ENCODE measurements at regions not wholly inside any gene's neighbourhood (a gene's known extent, or its start where the extent isn't known, plus 50 kb on each side); places are given as distances from the start of the nearest gene placed in this dataset.
"Not testable (repeated sequence)": the region's sequence is repeated elsewhere in the genome, so short reads cannot be mapped to it uniquely, and the experiment has no call there.

- WGBS (ENCODE audit: insufficient coverage): no CpG with 5 or more reads among the region's 2 CpGs
These were observed 725.7 kb upstream of the ADGRB3 start for GRCh38 chr6:67909354-67909753.

GRCh38 chr6:67908379-67908778 is 726.7 kb upstream of the ADGRB3 start:
- Histone ChIP-seq H3K27ac (ENCODE audit: insufficient read depth in 1 of 2, low read depth in 1 of 2, low read length in 2 of 2, poor library complexity in 1 of 2, severe bottlenecking in 2 of 2) (no peak overlapping the region), H3K4me1 (ENCODE audit: control extremely low read depth in 1 of 4, control insufficient read depth in 4 of 4, insufficient read depth in 4 of 4, low read length in 3 of 4) (peaks cover 0 to 3% (median 0%) of the 10 kb centered on the region in 4 experiments), H3K36me3 (ENCODE audit: control insufficient read depth in 4 of 4, insufficient read depth in 4 of 4, low read length in 3 of 4) (no peaks in the 10 kb centered on the region), H3K9me3 (ENCODE audit: control extremely low read depth in 1 of 5, control insufficient read depth in 4 of 5, insufficient read depth in 2 of 5, low read depth in 1 of 5, low read length in 4 of 5) (peaks cover 0 to 4% (median 0%) of the 10 kb centered on the region in 5 experiments), H3K27me3 (replicated peaks in 2 of 5; ENCODE audit: control insufficient read depth in 4 of 5, insufficient read depth in 5 of 5, low read length in 4 of 5) (no peaks in the 10 kb centered on the region), H3K4me3 (ENCODE audit: control insufficient read depth in 1 of 7, extremely low read depth in 1 of 7, insufficient read depth in 4 of 7, low read depth in 2 of 7, low read length in 6 of 7) (no peak overlapping the region)
- no CpG with 5 or more reads among the region's 2 CpGs for WGBS (ENCODE audit: insufficient coverage)
- CTCF ChIA-PET: no interaction called here
- DNase-seq: no peak
- POLR2A ChIA-PET: no interaction called here

More at GRCh38 chr6:67909354-67909753, 725.7 kb upstream of the ADGRB3 start:
- ChIA-PET POLR2A (no interaction called here), CTCF (no interaction called here)
- no peak overlapping the region for H3K27ac ChIP-seq (ENCODE audit: insufficient read depth in 1 of 2, low read depth in 1 of 2, low read length in 2 of 2, poor library complexity in 1 of 2, severe bottlenecking in 2 of 2)
- H3K9me3 ChIP-seq (ENCODE audit: control extremely low read depth in 1 of 5, control insufficient read depth in 4 of 5, insufficient read depth in 2 of 5, low read depth in 1 of 5, low read length in 4 of 5): no peaks in the 10 kb centered on the region
- no peak for DNase-seq
- H3K4me1 ChIP-seq (ENCODE audit: control extremely low read depth in 1 of 4, control insufficient read depth in 4 of 4, insufficient read depth in 4 of 4, low read length in 3 of 4): peaks cover 0 to 3% (median 0%) of the 10 kb centered on the region in 4 experiments
- H3K4me3 ChIP-seq (ENCODE audit: control insufficient read depth in 1 of 7, extremely low read depth in 1 of 7, insufficient read depth in 4 of 7, low read depth in 2 of 7, low read length in 6 of 7): no peak overlapping the region
- no peaks in the 10 kb centered on the region for H3K27me3 ChIP-seq (replicated peaks in 2 of 5; ENCODE audit: control insufficient read depth in 4 of 5, insufficient read depth in 5 of 5, low read length in 4 of 5)
- H3K36me3 ChIP-seq (ENCODE audit: control insufficient read depth in 4 of 4, insufficient read depth in 4 of 4, low read length in 3 of 4): no peaks in the 10 kb centered on the region

GRCh38 chr6:67904735-67905134 is 730.3 kb upstream of the ADGRB3 start:
- POLR2A ChIA-PET; DNase-seq; H3K9me3 ChIP-seq (ENCODE audit: control extremely low read depth in 1 of 5, control insufficient read depth in 4 of 5, insufficient read depth in 2 of 5, low read depth in 1 of 5, low read length in 4 of 5); H3K27me3 ChIP-seq (replicated peaks in 2 of 5; ENCODE audit: control insufficient read depth in 4 of 5, insufficient read depth in 5 of 5, low read length in 4 of 5); H3K4me3 ChIP-seq (ENCODE audit: control insufficient read depth in 1 of 7, extremely low read depth in 1 of 7, insufficient read depth in 4 of 7, low read depth in 2 of 7, low read length in 6 of 7); H3K27ac ChIP-seq (ENCODE audit: insufficient read depth in 1 of 2, low read depth in 1 of 2, low read length in 2 of 2, poor library complexity in 1 of 2, severe bottlenecking in 2 of 2); H3K4me1 ChIP-seq (ENCODE audit: control extremely low read depth in 1 of 4, control insufficient read depth in 4 of 4, insufficient read depth in 4 of 4, low read length in 3 of 4); H3K36me3 ChIP-seq (ENCODE audit: control insufficient read depth in 4 of 4, insufficient read depth in 4 of 4, low read length in 3 of 4); CTCF ChIA-PET: not testable (repeated sequence)

GRCh38 chr6:67898875-67899274 is 736.2 kb upstream of the ADGRB3 start:
- ChIA-PET CTCF (no interaction called here), POLR2A (no interaction called here)
- peaks cover 0 to 5% (median 0%) of the 10 kb centered on the region in 4 experiments for H3K4me1 ChIP-seq (ENCODE audit: control extremely low read depth in 1 of 4, control insufficient read depth in 4 of 4, insufficient read depth in 4 of 4, low read length in 3 of 4)
- H3K4me3 ChIP-seq (ENCODE audit: control insufficient read depth in 1 of 7, extremely low read depth in 1 of 7, insufficient read depth in 4 of 7, low read depth in 2 of 7, low read length in 6 of 7): no peak overlapping the region
- no peak for DNase-seq
- H3K27ac ChIP-seq (ENCODE audit: insufficient read depth in 1 of 2, low read depth in 1 of 2, low read length in 2 of 2, poor library complexity in 1 of 2, severe bottlenecking in 2 of 2): no peak overlapping the region
- no peaks in the 10 kb centered on the region for H3K27me3 ChIP-seq (replicated peaks in 2 of 5; ENCODE audit: control insufficient read depth in 4 of 5, insufficient read depth in 5 of 5, low read length in 4 of 5)
- no peaks in the 10 kb centered on the region for H3K36me3 ChIP-seq (ENCODE audit: control insufficient read depth in 4 of 4, insufficient read depth in 4 of 4, low read length in 3 of 4)
- H3K9me3 ChIP-seq (ENCODE audit: control extremely low read depth in 1 of 5, control insufficient read depth in 4 of 5, insufficient read depth in 2 of 5, low read depth in 1 of 5, low read length in 4 of 5): peaks cover 0 to 3% (median 0%) of the 10 kb centered on the region in 5 experiments
- no CpG with 5 or more reads among the region's 1 CpG for WGBS (ENCODE audit: insufficient coverage)

GRCh38 chr6:67897998-67898607 is 737.0 kb upstream of the ADGRB3 start:
- H3K4me3 ChIP-seq (ENCODE audit: control insufficient read depth in 1 of 7, extremely low read depth in 1 of 7, insufficient read depth in 4 of 7, low read depth in 2 of 7, low read length in 6 of 7): no peak overlapping the region
- DNase-seq: peak in 2 of 3 donors; percentile 18 to 35
- H3K9me3 ChIP-seq (ENCODE audit: control extremely low read depth in 1 of 5, control insufficient read depth in 4 of 5, insufficient read depth in 2 of 5, low read depth in 1 of 5, low read length in 4 of 5): peaks cover 0 to 3% (median 0%) of the 10 kb centered on the region in 5 experiments
- ChIA-PET CTCF (no interaction called here), POLR2A (no interaction called here)
- no peak overlapping the region for H3K27ac ChIP-seq (ENCODE audit: insufficient read depth in 1 of 2, low read depth in 1 of 2, low read length in 2 of 2, poor library complexity in 1 of 2, severe bottlenecking in 2 of 2)
- WGBS (ENCODE audit: insufficient coverage): 85% methylated on average over 2 of the region's 7 CpGs
- H3K36me3 ChIP-seq (ENCODE audit: control insufficient read depth in 4 of 4, insufficient read depth in 4 of 4, low read length in 3 of 4): no peaks in the 10 kb centered on the region
- peaks cover 0 to 5% (median 0%) of the 10 kb centered on the region in 4 experiments for H3K4me1 ChIP-seq (ENCODE audit: control extremely low read depth in 1 of 4, control insufficient read depth in 4 of 4, insufficient read depth in 4 of 4, low read length in 3 of 4)
- H3K27me3 ChIP-seq (replicated peaks in 2 of 5; ENCODE audit: control insufficient read depth in 4 of 5, insufficient read depth in 5 of 5, low read length in 4 of 5): no peaks in the 10 kb centered on the region

GRCh38 chr6:67896476-67896875 is 738.6 kb upstream of the ADGRB3 start:
- ChIA-PET CTCF (no interaction called here), POLR2A (no interaction called here)
- Histone ChIP-seq H3K36me3 (ENCODE audit: control insufficient read depth in 4 of 4, insufficient read depth in 4 of 4, low read length in 3 of 4) (no peaks in the 10 kb centered on the region), H3K4me3 (ENCODE audit: control insufficient read depth in 1 of 7, extremely low read depth in 1 of 7, insufficient read depth in 4 of 7, low read depth in 2 of 7, low read length in 6 of 7) (no peak overlapping the region), H3K27me3 (replicated peaks in 2 of 5; ENCODE audit: control insufficient read depth in 4 of 5, insufficient read depth in 5 of 5, low read length in 4 of 5) (no peaks in the 10 kb centered on the region), H3K9me3 (ENCODE audit: control extremely low read depth in 1 of 5, control insufficient read depth in 4 of 5, insufficient read depth in 2 of 5, low read depth in 1 of 5, low read length in 4 of 5) (peaks cover 0 to 3% (median 0%) of the 10 kb centered on the region in 5 experiments), H3K4me1 (ENCODE audit: control extremely low read depth in 1 of 4, control insufficient read depth in 4 of 4, insufficient read depth in 4 of 4, low read length in 3 of 4) (peaks cover 0 to 5% (median 0%) of the 10 kb centered on the region in 4 experiments), H3K27ac (ENCODE audit: insufficient read depth in 1 of 2, low read depth in 1 of 2, low read length in 2 of 2, poor library complexity in 1 of 2, severe bottlenecking in 2 of 2) (no peak overlapping the region)
- DNase-seq: no peak
- no CpG with 5 or more reads among the region's 1 CpG for WGBS (ENCODE audit: insufficient coverage)

- Histone ChIP-seq H3K27me3 (replicated peaks in 2 of 5; ENCODE audit: control insufficient read depth in 4 of 5, insufficient read depth in 5 of 5, low read length in 4 of 5) (no peaks in the 10 kb centered on the region), H3K27ac (ENCODE audit: insufficient read depth in 1 of 2, low read depth in 1 of 2, low read length in 2 of 2, poor library complexity in 1 of 2, severe bottlenecking in 2 of 2) (peak overlapping the region in 1 of 2 experiments; percentile 84), H3K36me3 (ENCODE audit: control insufficient read depth in 4 of 4, insufficient read depth in 4 of 4, low read length in 3 of 4) (peaks cover 0 to 2% (median 0%) of the 10 kb centered on the region in 4 experiments), H3K4me1 (ENCODE audit: control extremely low read depth in 1 of 4, control insufficient read depth in 4 of 4, insufficient read depth in 4 of 4, low read length in 3 of 4) (peaks cover 0 to 11% (median 5%) of the 10 kb centered on the region in 4 experiments), H3K4me3 (ENCODE audit: control insufficient read depth in 1 of 7, extremely low read depth in 1 of 7, insufficient read depth in 4 of 7, low read depth in 2 of 7, low read length in 6 of 7) (no peak overlapping the region), H3K9me3 (ENCODE audit: control extremely low read depth in 1 of 5, control insufficient read depth in 4 of 5, insufficient read depth in 2 of 5, low read depth in 1 of 5, low read length in 4 of 5) (peaks cover 0 to 20% (median 4%) of the 10 kb centered on the region in 5 experiments)
- 100% methylated on average over 2 of the region's 2 CpGs for WGBS (ENCODE audit: insufficient coverage)
- DNase-seq: no peak
- CTCF ChIA-PET: no interaction called here
- POLR2A ChIA-PET: no interaction called here
These were observed 745.4 kb upstream of the ADGRB3 start for GRCh38 chr6:67889682-67889995.

Data from common myeloid progenitor, CD34-positive (primary cell).